Stimulated activated CD4-positive, alpha-beta T cell treated with anti-CD3 and anti-CD28 coated beads, Interleukin-1b, Interleukin-23, amount 100 ng/mL, for 4 hours (primary cell): ENCODE measurements at regions not wholly inside any gene's neighbourhood (a gene's known extent, or its start where the extent isn't known, plus 50 kb on each side); places are given as distances from the start of the nearest gene placed in this dataset.
"Not testable (repeated sequence)": the region's sequence is repeated elsewhere in the genome, so short reads cannot be mapped to it uniquely, and the experiment has no call there.

ENCODE experiments used
- DNase-seq, 2 donors: peaks; one replicate each; pipeline ENCODE4 v3.0.0-alpha.2; 2020; ENCODE audit warnings: low read depth in 2 of 2

DNA sequence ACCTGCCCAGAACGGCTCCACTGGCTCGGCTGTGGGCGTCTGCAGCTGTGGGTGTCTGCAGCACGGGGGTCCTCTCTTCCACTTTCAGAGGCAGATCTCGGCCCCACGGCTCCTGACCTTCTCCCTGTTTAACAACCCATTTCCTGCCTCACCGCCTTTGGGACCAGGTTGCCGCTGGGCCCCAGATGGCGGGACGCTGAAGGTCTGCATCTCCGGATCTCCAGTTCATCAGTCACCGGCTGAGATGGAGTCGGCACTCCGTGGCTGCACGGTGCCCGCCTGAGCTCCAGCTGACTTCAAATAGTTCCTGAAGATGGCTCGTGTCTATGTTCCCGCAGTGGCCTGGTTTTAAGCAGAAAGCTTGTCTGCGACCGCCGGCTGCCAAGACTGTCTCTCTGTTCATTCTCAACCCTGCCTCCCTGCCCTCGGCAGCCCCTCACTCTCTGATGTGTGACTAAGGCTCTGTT lies 475.9 kb downstream of the BRD1 start:
- DNase-seq: no peak

GRCh38 chr22:49350441-49351121 lies 477.1 kb downstream of the BRD1 start:
- DNase-seq: no peak

- DNase-seq: no peak
Measured at GRCh38 chr22:49349841-49350381, 477.8 kb downstream of the BRD1 start.

- DNase-seq: no peak
Measured at GRCh38 chr22:49349181-49349835, 478.4 kb downstream of the BRD1 start.

DNA sequence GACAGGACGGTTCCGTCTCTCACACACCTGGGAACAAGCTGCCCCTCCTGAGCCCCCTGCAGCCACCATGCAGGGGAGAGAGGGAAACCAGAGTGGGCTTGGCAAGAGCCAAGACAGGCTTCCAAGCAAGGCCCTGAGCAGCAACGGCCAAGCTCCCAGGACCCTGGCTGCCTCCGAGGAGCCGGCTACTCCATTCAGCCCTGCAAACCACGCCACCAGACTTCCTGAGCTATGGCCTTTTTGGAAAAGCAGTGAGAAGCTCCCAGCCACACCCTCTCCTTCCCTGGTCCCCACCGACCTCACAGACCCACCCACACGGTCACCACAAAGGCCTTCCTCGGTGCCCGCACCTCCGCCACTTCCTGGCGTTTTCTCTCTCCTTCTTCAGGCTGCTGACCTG lies 479.0 kb downstream of the BRD1 start:
- DNase-seq: no peak

GRCh38 chr22:49347376-49347775 lies 480.3 kb downstream of the BRD1 start:
- no peak for DNase-seq

DNA sequence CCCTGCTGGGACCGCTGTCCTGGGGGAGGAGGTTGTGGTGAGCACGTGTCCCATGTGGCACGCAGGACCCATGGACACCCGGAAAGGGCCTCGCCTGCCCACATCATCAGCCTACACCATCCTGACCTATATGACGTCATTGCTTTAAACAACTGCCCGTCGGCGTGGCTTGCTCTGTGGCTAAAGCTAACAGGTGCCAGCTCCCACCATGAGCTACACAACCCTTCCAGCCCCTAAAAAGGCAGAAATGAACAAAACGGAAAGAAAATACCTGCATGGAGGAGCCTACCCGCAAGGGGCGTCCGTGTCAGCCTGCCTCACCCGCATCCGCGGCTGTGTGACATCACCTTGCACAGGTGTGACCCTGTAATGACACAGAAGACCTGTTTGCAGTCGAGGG lies 481.8 kb downstream of the BRD1 start:
- DNase-seq: no peak

GRCh38 chr22:49344656-49345055 lies 483.0 kb downstream of the BRD1 start:
- DNase-seq: no peak

DNA sequence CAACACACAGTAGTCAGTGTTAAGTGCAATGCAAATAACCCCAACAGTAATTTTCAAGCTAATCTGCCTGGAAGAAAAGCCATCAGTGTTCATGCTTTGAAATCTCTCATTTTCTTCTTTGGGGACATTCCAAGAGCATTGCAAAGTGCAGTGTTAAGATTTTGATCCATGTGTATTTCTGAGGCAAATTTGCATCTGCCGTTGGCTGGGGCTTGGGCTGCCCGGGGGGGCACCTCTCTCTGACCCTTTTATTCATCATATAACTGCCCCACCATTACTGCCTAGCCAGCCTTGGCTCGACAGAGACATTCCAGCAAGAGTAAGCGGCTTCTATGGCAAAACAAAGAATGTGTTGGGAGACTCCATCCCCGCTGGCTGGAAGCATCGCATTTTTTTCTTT lies 483.5 kb downstream of the BRD1 start:
- DNase-seq: no peak

- DNase-seq: no peak
Measured at GRCh38 chr22:49340406-49340805, 487.3 kb downstream of the BRD1 start.

- DNase-seq: not testable (repeated sequence)
Measured at GRCh38 chr22:49336483-49336882, 491.2 kb downstream of the BRD1 start.

DNA sequence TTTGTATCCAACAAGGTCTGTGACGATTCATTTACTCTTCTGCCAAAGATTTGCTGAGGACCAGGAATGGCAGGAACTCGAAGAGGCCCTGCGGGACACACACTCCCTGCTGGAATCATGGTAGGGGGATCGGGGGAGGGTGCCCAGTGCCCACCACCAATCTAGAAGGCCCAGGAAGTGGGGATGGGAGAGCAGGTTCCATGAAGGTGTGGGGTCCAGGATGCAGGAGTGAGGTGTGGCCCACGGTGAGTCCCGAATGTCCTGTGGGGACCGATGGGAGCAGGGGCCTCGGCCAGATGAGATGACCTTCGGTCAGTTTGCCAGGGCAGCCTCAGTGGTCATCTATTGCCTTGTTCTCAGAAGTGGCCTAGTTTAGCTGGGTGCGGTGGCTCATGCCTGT lies 492.7 kb downstream of the BRD1 start:
- DNase-seq: no peak

GRCh38 chr22:49334449-49334789 lies 493.3 kb downstream of the BRD1 start:
- DNase-seq: no peak

- no peak for DNase-seq
Measured at GRCh38 chr22:49333206-49333605, 494.5 kb downstream of the BRD1 start.

DNA sequence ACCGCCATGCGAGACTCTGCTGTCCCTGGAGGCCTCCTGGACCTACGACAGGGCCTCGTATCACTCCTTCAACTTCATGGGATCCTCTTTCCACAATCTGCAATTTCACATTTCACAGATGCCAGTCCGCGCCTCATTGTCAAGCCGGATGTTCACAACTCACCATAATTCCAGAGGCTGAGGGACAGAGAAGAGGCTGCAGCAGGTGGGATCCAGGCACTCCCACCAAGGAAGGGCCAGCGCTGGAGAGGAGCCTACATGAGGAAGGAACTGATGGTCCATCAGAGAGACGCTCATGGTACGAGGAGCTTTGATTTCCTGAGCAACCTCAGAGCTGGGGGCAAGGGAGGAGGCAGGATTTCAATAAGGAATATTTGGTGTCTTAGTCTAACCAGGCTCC lies 495.0 kb downstream of the BRD1 start:
- DNase-seq: no peak

- DNase-seq: no peak
Measured at GRCh38 chr22:49331878-49332277, 495.8 kb downstream of the BRD1 start.

DNA sequence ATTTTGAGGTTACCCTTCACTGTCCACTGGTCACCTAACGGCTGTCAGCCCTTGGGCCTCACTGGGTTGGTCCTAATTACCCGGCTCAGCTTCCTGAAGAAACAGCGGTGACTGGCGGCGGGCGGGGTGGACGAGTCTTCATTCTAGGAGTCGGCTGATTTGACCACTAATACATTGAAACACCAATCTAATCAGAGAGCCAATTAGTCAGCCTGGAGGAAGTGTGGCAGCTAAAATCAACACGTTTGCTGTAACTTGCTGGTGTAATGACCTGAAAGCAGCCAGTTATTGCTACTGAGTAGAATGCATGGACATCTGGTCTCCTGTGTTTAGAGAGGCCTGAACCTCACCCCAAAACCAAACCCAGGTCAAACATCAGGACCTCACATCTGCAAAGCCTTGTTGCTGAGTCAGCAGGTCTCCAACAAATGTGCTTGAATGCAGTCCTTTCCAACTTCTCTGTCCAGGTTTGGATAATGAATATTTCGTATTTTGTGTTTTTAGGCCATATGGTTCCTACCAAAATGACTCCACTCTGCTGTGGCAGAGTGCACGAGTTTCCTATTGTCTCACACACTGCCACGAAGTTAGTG lies 496.4 kb downstream of the BRD1 start:
- DNase-seq: no peak

DNA sequence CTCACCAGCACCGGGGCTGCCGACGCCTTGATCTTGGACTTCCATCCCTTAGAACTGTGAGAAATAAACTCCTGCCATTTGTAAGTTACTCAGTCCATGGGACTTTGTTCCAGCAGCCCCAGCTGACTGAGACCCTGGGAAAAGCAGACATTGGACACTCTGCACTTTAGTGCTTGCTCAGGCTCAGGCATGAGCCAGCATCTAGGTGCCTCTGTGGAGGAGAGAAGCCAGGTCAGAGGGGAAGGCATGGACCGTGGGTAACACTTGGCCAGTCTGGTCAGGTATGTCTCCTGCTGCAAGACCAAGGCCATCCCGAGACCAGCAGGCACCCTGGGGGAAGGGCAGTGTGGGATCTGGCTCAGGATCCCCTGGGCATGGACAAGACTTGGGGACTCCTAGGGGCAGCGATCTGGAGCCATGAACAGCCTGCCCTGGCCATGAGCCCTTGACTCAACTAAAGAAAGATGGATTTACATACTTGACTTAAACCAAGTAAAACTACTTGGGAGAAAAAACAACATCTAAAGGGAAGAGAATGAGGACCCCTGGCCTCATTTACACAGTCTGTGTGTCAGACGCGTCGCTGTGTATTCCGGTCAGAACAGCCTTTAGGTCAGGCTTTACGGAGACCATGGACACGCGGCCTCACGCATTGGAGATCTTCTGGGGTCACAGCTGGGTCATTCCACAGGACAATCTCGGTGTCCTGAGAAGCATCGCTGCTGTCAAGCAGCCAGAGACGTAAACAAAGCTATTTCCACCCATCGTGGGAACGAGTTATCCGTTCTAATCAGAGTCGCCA lies 497.1 kb downstream of the BRD1 start:
- DNase-seq: no peak

DNA sequence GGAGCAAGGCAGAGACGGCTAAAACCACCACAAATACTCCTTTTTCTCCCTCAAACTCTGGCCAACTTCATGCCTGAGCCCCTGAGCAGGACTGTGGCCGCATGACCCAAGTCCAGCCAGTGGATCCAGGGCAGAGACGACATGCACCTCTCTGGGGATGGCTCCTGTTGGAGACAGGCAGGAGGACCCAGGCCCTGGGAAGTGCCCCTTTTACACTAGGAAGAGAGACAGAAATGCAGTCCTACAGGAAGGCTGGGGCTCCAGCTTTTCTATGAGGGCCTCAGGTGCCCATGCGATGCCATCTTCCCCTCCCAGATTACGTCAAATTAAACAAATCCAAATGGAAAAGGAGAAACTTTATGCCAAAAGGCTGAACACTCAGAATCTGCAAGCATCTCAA lies 498.0 kb downstream of the BRD1 start:
- no peak for DNase-seq

GRCh38 chr22:49328630-49329405 lies 498.9 kb downstream of the BRD1 start:
- no peak for DNase-seq

- no peak for DNase-seq
Measured at GRCh38 chr22:49328118-49328475, 499.6 kb downstream of the BRD1 start.
